Stimulated activated CD4-positive, alpha-beta T cell treated with anti-CD3 and anti-CD28 coated beads, Interleukin-1b, Interleukin-23, amount 100 ng/mL, for 4 hours (primary cell): ENCODE measurements at regions not wholly inside any gene's neighbourhood (a gene's known extent, or its start where the extent isn't known, plus 50 kb on each side); places are given as distances from the start of the nearest gene placed in this dataset.

Experiments used
- DNase-seq, 2 donors: peaks; one replicate each; pipeline ENCODE4 v3.0.0-alpha.2; 2020; ENCODE audit warnings: low read depth in 2 of 2

DNA sequence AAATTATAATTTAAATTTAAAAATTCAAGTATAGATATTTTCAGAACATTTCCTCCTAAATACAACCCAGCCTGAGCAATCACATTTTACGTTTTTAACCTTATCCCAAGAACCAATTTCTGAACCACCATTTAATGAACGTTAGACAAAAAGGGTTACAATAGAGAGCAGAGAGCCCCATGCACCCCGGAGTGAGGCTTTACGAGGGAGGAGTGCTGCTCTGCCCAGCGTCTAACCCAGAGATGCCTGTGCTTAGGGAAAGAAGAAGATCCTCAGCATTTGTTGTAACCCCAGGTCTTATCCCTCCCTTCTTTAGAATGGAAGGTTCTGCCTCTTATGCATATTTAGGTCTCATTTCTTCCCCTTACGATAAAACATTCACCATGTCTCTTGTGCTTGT is 169.1 kb downstream of the ICE1 start:
- DNase-seq: no peak

DNA sequence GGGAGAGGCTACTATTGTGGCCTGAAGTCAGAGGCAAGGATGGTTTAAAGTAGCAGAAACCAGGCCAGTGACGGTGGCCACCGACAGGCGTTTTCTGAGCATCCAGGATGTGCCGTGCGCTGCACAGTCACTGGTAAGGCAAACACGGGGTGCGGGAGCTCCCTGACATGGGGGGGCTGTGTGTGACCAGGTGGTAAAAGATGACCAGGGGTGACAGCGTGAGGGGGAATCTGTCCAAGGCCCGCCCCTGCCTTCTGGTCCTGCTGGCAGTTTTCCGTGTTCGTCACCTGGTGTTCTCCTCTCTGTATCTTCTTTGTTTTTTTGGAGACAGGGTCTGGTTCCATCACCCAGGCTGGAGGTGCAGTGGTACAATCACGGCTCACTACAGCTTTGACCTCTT is 167.4 kb downstream of the ICE1 start:
- DNase-seq: no peak

- DNase-seq: no peak
These were observed 166.7 kb downstream of the ICE1 start for GRCh38 chr5:5588887-5589826.

GRCh38 chr5:5588386-5588785 is 165.9 kb downstream of the ICE1 start:
- DNase-seq: no peak

DNA sequence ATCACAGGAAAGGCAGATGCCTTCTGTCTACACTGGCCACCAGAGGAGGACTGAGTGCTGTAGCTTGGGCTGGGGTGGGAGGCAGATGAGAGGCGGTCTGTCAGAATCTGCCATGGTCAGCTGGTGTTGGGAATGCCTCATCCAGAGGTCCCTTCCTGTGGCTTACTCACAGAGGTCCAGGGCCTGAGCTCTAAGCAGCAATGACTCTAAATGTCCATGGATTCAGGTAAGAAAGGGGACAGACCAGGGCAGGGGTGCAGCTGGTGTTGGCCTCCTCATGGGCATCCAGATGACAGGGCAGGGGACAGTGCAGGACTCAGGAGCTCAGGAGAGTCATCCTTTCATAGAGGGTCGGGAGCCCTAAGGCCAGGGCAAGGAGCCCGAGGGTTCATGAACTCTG is 165.0 kb downstream of the ICE1 start:
- DNase-seq: no peak

GRCh38 chr5:5586721-5587120 is 164.2 kb downstream of the ICE1 start:
- no peak for DNase-seq

DNA sequence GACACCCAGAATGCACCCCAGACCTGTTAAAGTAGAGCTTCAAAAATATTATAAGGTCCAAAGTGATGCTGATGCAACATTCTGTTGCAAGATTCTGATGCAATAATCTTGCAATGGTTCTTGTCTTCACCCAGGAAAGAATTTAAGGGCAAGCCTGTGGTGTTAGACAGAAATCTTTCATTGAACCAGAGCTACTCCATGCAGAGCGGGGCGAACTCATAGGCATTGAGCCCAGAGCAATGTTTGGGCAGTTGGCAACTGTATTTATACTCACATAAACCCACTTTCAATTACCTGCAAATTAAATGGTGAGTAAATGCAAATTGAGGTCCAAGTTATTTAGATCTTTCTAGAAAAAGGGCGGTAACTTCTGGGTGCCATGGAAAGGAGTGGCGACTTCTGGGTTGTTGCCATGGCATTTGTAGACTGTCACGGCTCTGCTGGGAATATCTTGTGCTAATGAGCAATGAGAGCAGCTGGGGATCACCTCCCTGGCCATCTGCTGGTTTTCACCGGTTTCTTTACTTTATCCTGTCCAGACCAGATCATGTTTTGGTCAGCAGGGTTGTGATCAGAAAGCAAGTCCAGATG is 163.4 kb downstream of the ICE1 start:
- no peak for DNase-seq

DNA sequence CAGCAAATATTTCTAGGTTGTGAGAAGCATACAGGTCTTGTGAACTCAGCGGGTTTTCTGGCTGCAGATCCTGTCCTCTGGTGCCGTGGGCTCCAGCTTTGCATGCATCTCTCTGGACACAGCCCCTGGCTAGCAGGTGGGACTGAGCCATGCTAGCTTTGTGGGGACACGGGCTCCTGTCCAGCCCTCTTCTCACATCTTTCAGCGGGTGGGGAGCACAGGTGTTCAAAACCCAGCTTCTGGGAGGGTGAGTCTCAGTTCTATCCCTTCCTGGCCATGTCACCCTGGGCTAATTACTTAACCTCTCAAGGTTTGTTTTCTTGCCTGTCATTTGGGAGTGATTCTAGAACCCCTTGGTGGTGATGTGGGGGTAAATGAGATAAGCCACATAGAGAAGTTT is 162.3 kb downstream of the ICE1 start:
- no peak for DNase-seq

- DNase-seq: no peak
These were observed 161.8 kb downstream of the ICE1 start for GRCh38 chr5:5584236-5584745.

GRCh38 chr5:5583832-5584231 is 161.4 kb downstream of the ICE1 start:
- DNase-seq: no peak

- DNase-seq: no peak
These were observed 160.7 kb downstream of the ICE1 start for GRCh38 chr5:5583023-5583765.

DNA sequence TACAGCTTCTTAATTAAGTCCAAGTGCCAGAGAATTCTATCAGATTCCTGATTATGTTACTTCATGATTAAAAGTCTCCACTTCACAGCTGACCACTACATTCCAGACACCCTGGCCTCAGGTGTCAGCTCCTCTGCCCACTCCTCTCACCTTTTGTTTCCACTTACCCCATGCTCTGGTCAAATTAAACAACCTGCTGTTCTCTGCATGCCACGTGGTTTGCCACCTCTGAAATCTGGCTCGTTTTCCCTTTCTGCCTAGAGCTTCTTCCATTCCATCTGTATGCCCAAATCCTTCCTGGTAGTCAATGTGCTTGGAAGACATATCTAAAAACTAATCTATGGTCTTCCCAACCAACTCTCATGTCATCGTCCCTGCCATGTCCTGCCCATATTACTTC is 158.6 kb downstream of the ICE1 start:
- no peak for DNase-seq

GRCh38 chr5:5576744-5577143 is 154.3 kb downstream of the ICE1 start:
- no peak for DNase-seq

GRCh38 chr5:5575461-5575860 is 153.0 kb downstream of the ICE1 start:
- no peak for DNase-seq

GRCh38 chr5:5573798-5574380 is 151.4 kb downstream of the ICE1 start:
- DNase-seq: no peak

DNA sequence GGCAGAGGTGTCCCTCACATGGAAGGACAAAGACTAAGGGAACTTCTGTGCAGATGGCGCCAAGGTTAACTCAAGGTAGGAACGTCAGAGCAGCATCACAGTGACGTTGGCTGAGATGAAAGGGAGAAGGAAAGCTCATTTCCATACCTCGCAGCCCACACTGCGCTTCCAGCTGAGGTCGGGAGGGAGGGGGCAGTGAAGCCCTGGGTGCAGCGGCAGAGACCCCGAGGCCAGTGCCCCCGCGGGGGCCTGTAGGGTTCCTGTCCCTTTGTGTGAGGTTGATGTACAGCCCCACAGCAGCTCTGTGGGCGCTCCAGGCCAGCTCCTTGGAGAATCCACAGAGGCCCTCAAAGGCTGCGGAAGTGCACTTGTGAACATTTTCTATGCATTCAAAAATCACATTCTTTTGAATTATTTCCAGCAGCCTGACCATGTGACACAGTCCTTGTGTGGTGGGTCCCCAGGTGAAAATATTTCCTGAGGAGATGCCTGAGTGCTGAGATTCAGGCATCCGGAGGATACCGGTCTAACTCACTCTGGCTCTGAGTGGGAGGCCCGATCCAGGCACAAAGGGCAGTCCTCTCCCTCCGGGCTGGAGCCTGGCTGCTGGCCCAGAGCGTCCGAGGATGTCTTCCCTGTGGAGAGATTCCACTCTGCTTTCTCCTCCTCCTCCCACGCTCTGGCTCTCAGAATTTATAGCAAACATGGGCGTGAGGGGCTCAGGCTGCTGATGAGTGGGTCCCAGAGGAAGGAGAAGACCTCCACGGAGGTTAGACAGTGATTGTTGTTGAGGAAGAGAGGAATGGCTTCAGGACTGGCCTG is 150.7 kb downstream of the ICE1 start:
- DNase-seq: no peak

DNA sequence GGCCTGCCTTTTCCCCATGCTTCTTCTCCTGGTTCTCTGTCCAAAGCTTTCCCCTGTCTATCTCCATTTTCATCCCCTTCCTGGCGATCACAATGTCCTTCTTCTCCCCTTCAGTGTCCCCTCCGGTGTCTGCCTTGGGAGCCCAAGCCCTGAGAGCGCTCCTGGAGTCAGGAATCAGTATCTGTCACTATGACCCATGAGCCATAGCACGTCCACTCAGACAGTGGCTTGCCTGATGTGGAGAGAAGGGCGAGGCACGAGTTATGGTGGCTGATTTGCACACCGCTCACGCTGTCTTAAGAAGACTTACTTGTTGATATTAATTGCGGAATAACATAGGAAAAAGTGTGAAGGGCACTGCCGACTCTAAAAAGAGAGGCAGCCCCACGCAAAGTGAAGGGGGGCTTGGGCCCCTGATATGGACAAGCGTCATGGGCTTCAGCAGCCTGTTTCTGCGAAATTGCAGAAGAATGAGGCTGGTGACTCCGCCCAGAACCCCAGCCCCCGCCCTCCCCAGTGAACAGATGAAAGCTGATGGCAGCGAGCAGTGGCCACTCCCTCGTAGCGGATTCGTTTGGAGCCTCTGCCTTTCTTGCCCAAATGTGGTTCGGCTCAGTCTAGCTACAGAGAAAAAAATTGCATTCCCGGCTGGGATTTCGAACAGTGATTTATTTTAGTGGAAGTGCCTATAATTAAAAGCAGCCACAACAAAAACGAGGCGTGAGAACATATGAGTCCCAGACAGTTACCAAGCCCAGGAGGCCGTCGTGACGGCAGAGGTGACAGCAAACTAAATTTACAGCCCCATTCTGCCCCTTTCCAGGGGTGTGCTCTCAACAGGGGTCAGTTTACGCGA is 149.8 kb downstream of the ICE1 start:
- no peak for DNase-seq

DNA sequence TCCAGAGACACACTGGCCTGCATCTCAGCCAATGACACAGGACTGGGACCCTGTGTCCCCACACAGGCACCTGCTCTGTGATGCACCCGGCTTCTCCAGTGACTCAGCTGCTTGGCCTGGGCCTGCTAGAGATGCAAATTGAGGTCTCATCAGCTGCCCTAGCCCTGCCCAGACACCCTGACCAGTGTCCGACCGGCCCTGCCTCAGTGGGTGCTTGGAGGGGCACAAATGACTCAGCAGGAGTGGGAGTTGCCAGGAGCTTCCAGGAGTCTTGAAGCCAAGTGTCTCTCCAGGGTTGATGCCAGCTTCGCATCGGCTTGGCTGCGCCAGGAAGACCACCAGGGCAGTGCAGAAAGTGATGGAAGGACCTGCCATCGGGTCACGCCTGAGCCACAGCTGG is 148.2 kb downstream of the ICE1 start:
- DNase-seq: no peak

GRCh38 chr5:5564898-5565297 is 142.4 kb downstream of the ICE1 start:
- no peak for DNase-seq

- DNase-seq: no peak
These were observed 137.5 kb downstream of the ICE1 start for GRCh38 chr5:5560016-5560415.
